ENCODE measurements at regions not wholly inside any gene's neighbourhood (a gene's known extent, or its start where the extent isn't known, plus 50 kb on each side); places are given as distances from the start of the nearest gene placed in this dataset.

DNA sequence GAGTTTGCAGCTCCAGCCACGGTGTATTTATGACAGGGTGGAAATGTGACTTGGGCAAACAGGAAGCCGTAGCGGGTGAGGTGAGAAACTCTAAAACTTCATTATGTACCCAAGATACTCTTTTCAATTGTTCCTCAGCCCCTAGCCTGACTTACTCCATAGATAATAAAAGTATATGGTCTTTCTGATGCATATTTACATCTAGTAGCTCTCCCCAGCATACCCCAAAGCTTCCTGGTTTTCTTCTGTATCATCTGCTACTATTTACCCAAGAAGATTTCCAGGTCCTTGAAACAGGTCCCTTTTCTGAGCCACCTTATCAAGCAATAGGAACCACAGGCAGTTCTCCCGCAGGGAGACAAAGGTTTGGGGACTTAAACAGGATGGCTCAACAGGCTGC, 201.5 kb upstream of the ESRRG start:
- DNase-seq, result no peak
- Histone ChIP-seq H3K9ac (ENCODE audit: low read depth in 2 of 2, low read length in 2 of 2) (no peak overlapping the region), H3K27ac (no peak overlapping the region), H3K9me3 (no peaks in the 10 kb centered on the region), H3K36me3 (no peaks in the 10 kb centered on the region), H3K27me3 (no peaks in the 10 kb centered on the region), H3K4me3 (no peak overlapping the region), H3K4me1 (no peaks in the 10 kb centered on the region)
- intact Hi-C loops (cut with DNase I), result no loop called here
- TF ChIP-seq, protein P1, sequence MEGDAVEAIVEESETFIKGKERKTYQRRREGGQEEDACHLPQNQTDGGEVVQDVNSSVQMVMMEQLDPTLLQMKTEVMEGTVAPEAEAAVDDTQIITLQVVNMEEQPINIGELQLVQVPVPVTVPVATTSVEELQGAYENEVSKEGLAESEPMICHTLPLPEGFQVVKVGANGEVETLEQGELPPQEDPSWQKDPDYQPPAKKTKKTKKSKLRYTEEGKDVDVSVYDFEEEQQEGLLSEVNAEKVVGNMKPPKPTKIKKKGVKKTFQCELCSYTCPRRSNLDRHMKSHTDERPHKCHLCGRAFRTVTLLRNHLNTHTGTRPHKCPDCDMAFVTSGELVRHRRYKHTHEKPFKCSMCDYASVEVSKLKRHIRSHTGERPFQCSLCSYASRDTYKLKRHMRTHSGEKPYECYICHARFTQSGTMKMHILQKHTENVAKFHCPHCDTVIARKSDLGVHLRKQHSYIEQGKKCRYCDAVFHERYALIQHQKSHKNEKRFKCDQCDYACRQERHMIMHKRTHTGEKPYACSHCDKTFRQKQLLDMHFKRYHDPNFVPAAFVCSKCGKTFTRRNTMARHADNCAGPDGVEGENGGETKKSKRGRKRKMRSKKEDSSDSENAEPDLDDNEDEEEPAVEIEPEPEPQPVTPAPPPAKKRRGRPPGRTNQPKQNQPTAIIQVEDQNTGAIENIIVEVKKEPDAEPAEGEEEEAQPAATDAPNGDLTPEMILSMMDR (IDR thresholded peaks at IDR 0.05), result no peak

DNA sequence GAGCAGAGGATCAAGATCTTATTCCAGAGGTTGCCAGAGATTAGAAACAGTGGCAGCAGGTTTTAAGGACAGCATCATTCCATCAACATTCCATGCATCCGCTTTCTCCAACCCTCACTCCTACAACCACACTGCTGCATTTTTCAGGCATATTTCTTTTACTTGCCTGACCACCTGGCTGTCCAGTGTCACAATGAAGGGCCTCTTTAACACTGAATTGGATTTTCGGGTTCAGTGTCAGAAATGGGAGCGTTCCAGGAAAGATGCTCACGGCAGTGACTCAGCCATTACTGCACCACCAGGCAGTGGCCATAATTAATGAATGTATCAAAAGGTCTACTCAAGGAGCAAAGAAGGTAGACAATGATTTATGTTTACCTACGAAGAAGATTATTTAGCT, 200.4 kb upstream of the ESRRG start:
- H3K4me1 ChIP-seq, result no peaks in the 10 kb centered on the region
- intact Hi-C loops (cut with DNase I), result no loop called here
- no peak overlapping the region for H3K27ac ChIP-seq
- H3K9ac ChIP-seq (ENCODE audit: low read depth in 2 of 2, low read length in 2 of 2), result no peak overlapping the region
- TF ChIP-seq, protein P1 (IDR thresholded peaks at IDR 0.05), result no peak
- DNase-seq, result no peak
- no peaks in the 10 kb centered on the region for H3K36me3 ChIP-seq
- H3K4me3 ChIP-seq, result no peak overlapping the region
- no peaks in the 10 kb centered on the region for H3K27me3 ChIP-seq
- no peaks in the 10 kb centered on the region for H3K9me3 ChIP-seq

DNA sequence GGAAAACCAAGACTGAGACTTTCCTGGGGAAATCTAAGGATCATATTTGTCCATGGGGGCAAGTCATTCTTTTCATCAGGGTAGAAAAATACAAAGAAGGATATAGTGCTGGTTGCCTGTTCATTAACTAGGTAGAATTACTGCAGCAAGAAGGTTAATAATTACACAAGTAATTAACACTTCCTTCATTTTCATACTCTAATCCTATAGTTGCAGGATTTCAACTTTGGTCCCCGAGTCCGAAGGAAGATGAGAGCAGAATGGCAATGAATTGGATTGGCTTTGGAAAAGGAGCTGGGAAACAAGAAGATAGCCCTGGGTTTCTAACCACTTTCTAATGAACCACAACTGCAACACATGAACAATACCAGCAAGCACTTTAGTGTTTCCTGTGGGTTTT, 199.2 kb upstream of the ESRRG start:
- Histone ChIP-seq H3K9me3 (no peaks in the 10 kb centered on the region), H3K27me3 (no peaks in the 10 kb centered on the region), H3K4me3 (no peak overlapping the region), H3K9ac (ENCODE audit: low read depth in 2 of 2, low read length in 2 of 2) (no peak overlapping the region), H3K27ac (no peak overlapping the region), H3K36me3 (no peaks in the 10 kb centered on the region), H3K4me1 (no peaks in the 10 kb centered on the region)
- TF ChIP-seq, protein P1 (IDR thresholded peaks at IDR 0.05), result no peak
- no peak for DNase-seq
- intact Hi-C loops (cut with DNase I), result no loop called here

DNA sequence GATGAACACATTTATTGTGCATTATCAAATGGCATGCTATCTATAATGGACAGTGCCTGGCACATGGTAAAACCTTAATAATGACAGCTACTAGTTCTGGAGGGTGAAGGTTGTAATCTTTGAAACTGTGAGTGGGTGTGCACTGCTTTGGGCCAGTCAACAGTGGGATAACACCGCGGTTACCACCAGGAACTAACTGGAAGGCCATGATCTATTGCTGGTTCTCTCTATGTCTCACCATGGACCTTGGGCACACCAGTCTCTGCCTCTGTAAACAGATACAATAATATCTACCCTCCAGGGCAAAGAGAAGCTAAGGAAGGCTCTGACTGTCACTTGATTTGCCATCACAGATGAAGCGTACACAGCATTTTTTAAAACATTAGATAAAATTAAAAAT, 198.6 kb upstream of the ESRRG start:
- H3K36me3 ChIP-seq, result no peaks in the 10 kb centered on the region
- no peak overlapping the region for H3K27ac ChIP-seq
- H3K9me3 ChIP-seq, result no peaks in the 10 kb centered on the region
- intact Hi-C loops (cut with DNase I), result no loop called here
- TF ChIP-seq, protein P1 (IDR thresholded peaks at IDR 0.05), result no peak
- H3K27me3 ChIP-seq, result no peaks in the 10 kb centered on the region
- no peak overlapping the region for H3K9ac ChIP-seq (ENCODE audit: low read depth in 2 of 2, low read length in 2 of 2)
- no peak for DNase-seq
- no peak overlapping the region for H3K4me3 ChIP-seq
- H3K4me1 ChIP-seq, result no peaks in the 10 kb centered on the region

DNA sequence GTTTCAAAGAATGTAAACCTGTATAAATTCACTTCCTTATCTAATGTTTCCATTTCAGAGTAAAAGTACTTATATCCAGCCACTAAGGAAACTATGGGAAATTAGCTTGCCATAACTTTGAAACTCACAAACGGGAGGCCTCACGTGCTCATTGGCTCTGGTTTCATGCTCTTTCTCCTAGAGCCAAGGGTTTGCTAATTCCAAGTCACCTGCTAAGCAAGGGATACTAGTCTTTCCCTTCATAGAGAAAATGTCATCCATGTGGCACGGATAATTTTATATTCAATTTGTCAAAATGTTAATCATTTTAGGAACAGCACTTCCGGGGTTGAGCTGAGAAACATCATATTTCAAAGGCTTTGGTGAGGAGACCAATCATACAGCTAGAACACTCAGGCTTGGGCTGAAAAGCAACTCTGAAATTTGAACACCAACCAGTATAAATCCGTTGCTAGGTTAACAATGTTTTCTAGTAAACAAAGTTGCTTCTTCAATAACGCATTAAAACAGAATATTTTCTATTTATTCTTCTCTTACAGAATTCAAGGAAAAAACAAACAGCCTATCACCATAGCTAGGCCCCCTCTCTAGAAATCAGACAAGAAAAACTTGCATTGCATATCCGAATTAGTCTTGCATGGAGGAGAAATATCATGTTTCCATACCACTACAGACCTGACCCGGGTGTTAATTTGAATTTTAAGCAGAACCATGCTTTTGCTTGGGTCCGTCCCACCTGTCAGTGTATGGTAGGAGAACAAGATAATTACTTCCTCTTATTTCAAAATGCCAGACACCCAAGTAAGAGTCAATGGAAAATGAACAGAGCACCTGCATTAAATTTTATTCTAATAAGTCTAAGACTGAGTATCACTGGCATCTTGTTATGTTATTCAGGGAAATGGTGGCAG, 196.1 kb upstream of the ESRRG start:
- DNase-seq, result no peak
- Histone ChIP-seq H3K9me3 (no peaks in the 10 kb centered on the region), H3K36me3 (no peaks in the 10 kb centered on the region), H3K27ac (no peak overlapping the region), H3K4me1 (no peaks in the 10 kb centered on the region), H3K27me3 (no peaks in the 10 kb centered on the region), H3K9ac (ENCODE audit: low read depth in 2 of 2, low read length in 2 of 2) (no peak overlapping the region), H3K4me3 (no peak overlapping the region)
- TF ChIP-seq, protein P1 (IDR thresholded peaks at IDR 0.05), result no peak
- intact Hi-C loops (cut with DNase I), result no loop called here
